Breast epithelium (tissue), 4 donors: ENCODE measurements at regions not wholly inside any gene's neighbourhood (a gene's known extent, or its start where the extent isn't known, plus 50 kb on each side); places are given as distances from the start of the nearest gene placed in this dataset.
A peak's percentile ranks its signal among the peaks of the same experiment; 100 is the strongest.

Source experiments
- DNase-seq, 2 donors: peaks; one replicate each; pipeline ENCODE4 v3.0.0-alpha.2; 2019; ENCODE audit warnings: low spot score in 2 of 2
- H3K27ac ChIP-seq, 2 donors: fragments of 200-600 bp; sonication (generic) in 1 of 2; one replicate each; pipeline ENCODE4 v1.5.1; 2016 to 2019; ENCODE audit warnings: mild to moderate bottlenecking in 1 of 2
- H3K27me3 ChIP-seq, 2 donors: fragments of 200-600 bp; sonication (generic) in 1 of 2; one replicate each; pipeline versions ENCODE4 v1.5.1 to v1.6.0; 2017 to 2019; ENCODE audit warnings: control low read depth in 1 of 2, mild to moderate bottlenecking in 1 of 2
- H3K36me3 ChIP-seq: fragments of 200-600 bp; one replicate; pipeline ENCODE4 v1.5.1; 2019
- H3K4me1 ChIP-seq, 2 donors: fragments of 200-600 bp; sonication (generic); one replicate each; pipeline ENCODE4 v1.5.1; 2016 to 2019; ENCODE audit warnings: control low read depth in 1 of 2
- H3K4me3 ChIP-seq, 3 donors: fragments of 200-600 bp; sonication (generic); 1 replicate in 2 of 3; 2 replicates in 1 of 3; pipeline ENCODE4 v1.5.1; 2016 to 2019; ENCODE audit warnings: mild to moderate bottlenecking in 3 of 3, moderate library complexity in 2 of 3
- H3K9me3 ChIP-seq, 2 donors: fragments of 200-600 bp; sonication (generic) in 1 of 2; one replicate each; pipeline ENCODE4 v1.5.1; 2016 to 2019; ENCODE audit warnings: control low read depth in 1 of 2
- CTCF ChIP-seq, 3 donors: fragments of 450-650 bp; IDR thresholded peaks; one replicate each; pipeline ENCODE4 v1.5.1; 2016 to 2017; ENCODE audit warnings: antibody characterized with exemption in 3 of 3, mild to moderate bottlenecking in 3 of 3, moderate library complexity in 3 of 3
- POLR2A ChIP-seq: fragments of 450-650 bp; IDR thresholded peaks from one replicate; pipeline ENCODE4 v1.6.1; 2016; ENCODE audit warnings: antibody characterized with exemption, mild to moderate bottlenecking, moderate library complexity
- POLR2AphosphoS5 ChIP-seq, 3 donors: sonication (generic); formaldehyde crosslinking; IDR thresholded peaks; one replicate each; pipeline ENCODE4 v1.6.1; 2017; ENCODE audit warnings: antibody characterized with exemption in 3 of 3
- intact Hi-C: fragments of 100-400 bp; cut with DNase I; formaldehyde crosslinking; loops from one replicate; pipeline ENCODE4 v1.15.1; 2023; ENCODE audit warnings: low total_unique reads

GRCh38 chr11:69234740-69235710 is 58.9 kb upstream of the MYEOV start:
- H3K9me3 ChIP-seq: no peaks in the 10 kb centered on the region
- H3K27me3 ChIP-seq: no peaks in the 10 kb centered on the region
- TF ChIP-seq POLR2AphosphoS5 (IDR thresholded peaks at IDR 0.05) (no peak), CTCF (IDR thresholded peaks at IDR 0.05) (no peak), POLR2A (no peak)
- no peaks in the 10 kb centered on the region for H3K36me3 ChIP-seq
- H3K4me1 ChIP-seq: no peaks in the 10 kb centered on the region
- peak in 1 of 2 donors; percentile 14 for DNase-seq
- H3K4me3 ChIP-seq: no peak overlapping the region
- intact Hi-C loops: no loop called here
- no peak overlapping the region for H3K27ac ChIP-seq

GRCh38 chr11:69238573-69239351 is 55.2 kb upstream of the MYEOV start:
- intact Hi-C loops: no loop called here

GRCh38 chr11:69239641-69240040 is 54.3 kb upstream of the MYEOV start:
- TF ChIP-seq CTCF (IDR thresholded peaks at IDR 0.05) (no peak), POLR2AphosphoS5 (IDR thresholded peaks at IDR 0.05) (no peak), POLR2A (no peak)

More at GRCh38 chr11:69238573-69239351, 55.2 kb upstream of the MYEOV start:
- Histone ChIP-seq H3K27me3 (no peaks in the 10 kb centered on the region), H3K4me3 (no peak overlapping the region), H3K9me3 (no peaks in the 10 kb centered on the region), H3K36me3 (no peaks in the 10 kb centered on the region), H3K4me1 (no peaks in the 10 kb centered on the region), H3K27ac (no peak overlapping the region)
- DNase-seq: peak; percentile 15 to 19
- TF ChIP-seq POLR2AphosphoS5 (IDR thresholded peaks at IDR 0.05): no peak
- no peak for TF ChIP-seq POLR2A
- no peak for TF ChIP-seq CTCF (IDR thresholded peaks at IDR 0.05)

GRCh38 chr11:69240332-69241074 is 53.5 kb upstream of the MYEOV start:
- TF ChIP-seq CTCF (IDR thresholded peaks at IDR 0.05) (peak in 1 of 3 donors; percentile 31), POLR2A (no peak)
- no peak overlapping the region for H3K27ac ChIP-seq
- intact Hi-C loops: no loop called here
- no peaks in the 10 kb centered on the region for H3K9me3 ChIP-seq
- H3K36me3 ChIP-seq: no peaks in the 10 kb centered on the region
- peak; percentile 5 to 50 for DNase-seq
- H3K4me1 ChIP-seq: no peaks in the 10 kb centered on the region
- H3K4me3 ChIP-seq: no peak overlapping the region
- H3K27me3 ChIP-seq: no peaks in the 10 kb centered on the region

More at GRCh38 chr11:69239641-69240040, 54.3 kb upstream of the MYEOV start:
- no peaks in the 10 kb centered on the region for H3K4me1 ChIP-seq
- H3K27ac ChIP-seq: no peak overlapping the region
- H3K36me3 ChIP-seq: no peaks in the 10 kb centered on the region
- no peaks in the 10 kb centered on the region for H3K9me3 ChIP-seq
- intact Hi-C loops: no loop called here
- H3K27me3 ChIP-seq: no peaks in the 10 kb centered on the region
- DNase-seq: peak; percentile 12 to 17
- H3K4me3 ChIP-seq: no peak overlapping the region
